SH-SY5Y (cell line): ENCODE measurements at regions not wholly inside any gene's neighbourhood (a gene's known extent, or its start where the extent isn't known, plus 50 kb on each side); places are given as distances from the start of the nearest gene placed in this dataset.

Experiments used
- GATA2 ChIP-seq: IDR thresholded peaks from 2 replicates; pipeline ENCODE4 v1.6.1; 2011; ENCODE audit warnings: mild to moderate bottlenecking, low read depth, low read length
- GATA3 ChIP-seq: IDR thresholded peaks from 2 replicates; pipeline ENCODE4 v1.6.1; 2011; ENCODE audit warnings: low read depth, mild to moderate bottlenecking, low read length, moderate library complexity

- TF ChIP-seq GATA2 (no peak), GATA3 (no peak)
Observed at GRCh38 chr10:64765498-64765897, 1244.3 kb downstream of the REEP3 start.
